ENCODE measurements at regions not wholly inside any gene's neighbourhood (a gene's known extent, or its start where the extent isn't known, plus 50 kb on each side); places are given as distances from the start of the nearest gene placed in this dataset.

- Histone ChIP-seq H3K4me3 (replicated peaks; ENCODE audit: low read depth, low read length) (no peak overlapping the region), H3K36me3 (ENCODE audit: control insufficient read depth, insufficient read depth, low read length) (no peaks in the 10 kb centered on the region), H3K27me3 (replicated peaks; ENCODE audit: control insufficient read depth, insufficient read depth, low read length) (no peaks in the 10 kb centered on the region)
- DNase-seq (ENCODE audit: extremely low read depth, insufficient read length): no peak
- TF ChIP-seq, protein P1, sequence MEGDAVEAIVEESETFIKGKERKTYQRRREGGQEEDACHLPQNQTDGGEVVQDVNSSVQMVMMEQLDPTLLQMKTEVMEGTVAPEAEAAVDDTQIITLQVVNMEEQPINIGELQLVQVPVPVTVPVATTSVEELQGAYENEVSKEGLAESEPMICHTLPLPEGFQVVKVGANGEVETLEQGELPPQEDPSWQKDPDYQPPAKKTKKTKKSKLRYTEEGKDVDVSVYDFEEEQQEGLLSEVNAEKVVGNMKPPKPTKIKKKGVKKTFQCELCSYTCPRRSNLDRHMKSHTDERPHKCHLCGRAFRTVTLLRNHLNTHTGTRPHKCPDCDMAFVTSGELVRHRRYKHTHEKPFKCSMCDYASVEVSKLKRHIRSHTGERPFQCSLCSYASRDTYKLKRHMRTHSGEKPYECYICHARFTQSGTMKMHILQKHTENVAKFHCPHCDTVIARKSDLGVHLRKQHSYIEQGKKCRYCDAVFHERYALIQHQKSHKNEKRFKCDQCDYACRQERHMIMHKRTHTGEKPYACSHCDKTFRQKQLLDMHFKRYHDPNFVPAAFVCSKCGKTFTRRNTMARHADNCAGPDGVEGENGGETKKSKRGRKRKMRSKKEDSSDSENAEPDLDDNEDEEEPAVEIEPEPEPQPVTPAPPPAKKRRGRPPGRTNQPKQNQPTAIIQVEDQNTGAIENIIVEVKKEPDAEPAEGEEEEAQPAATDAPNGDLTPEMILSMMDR (IDR thresholded peaks at IDR 0.05; ENCODE audit: insufficient read depth, low read length, poor library complexity, severe bottlenecking): no peak
Observed at GRCh38 chr11:80196041-80196440, 755.2 kb upstream of the TENM4 start.

DNA sequence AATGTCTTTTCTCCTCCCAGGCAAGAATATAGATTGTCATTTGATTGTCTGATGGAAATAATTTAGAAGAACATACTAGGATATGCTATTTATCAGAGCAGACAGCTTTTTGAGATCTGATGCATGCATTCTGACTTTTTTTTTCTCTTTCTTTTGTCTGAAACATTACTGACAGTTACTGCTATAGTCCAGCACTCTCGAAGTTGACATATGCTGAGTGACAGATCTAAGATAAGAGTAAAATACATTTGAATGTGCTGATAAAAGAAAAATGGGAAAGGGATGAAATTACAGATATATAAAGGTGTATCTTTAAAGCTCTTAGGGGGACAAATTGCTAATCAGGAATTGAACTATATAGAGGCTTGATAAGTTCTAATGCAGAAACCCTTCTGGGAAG lies 753.8 kb upstream of the TENM4 start:
- Histone ChIP-seq H3K4me3 (replicated peaks; ENCODE audit: low read depth, low read length) (no peak overlapping the region), H3K27me3 (replicated peaks; ENCODE audit: control insufficient read depth, insufficient read depth, low read length) (no peaks in the 10 kb centered on the region), H3K36me3 (ENCODE audit: control insufficient read depth, insufficient read depth, low read length) (no peaks in the 10 kb centered on the region)
- DNase-seq (ENCODE audit: extremely low read depth, insufficient read length): no peak
- TF ChIP-seq, protein P1 (IDR thresholded peaks at IDR 0.05; ENCODE audit: insufficient read depth, low read length, poor library complexity, severe bottlenecking): no peak

- no peaks in the 10 kb centered on the region for H3K27me3 ChIP-seq (replicated peaks; ENCODE audit: control insufficient read depth, insufficient read depth, low read length)
- DNase-seq (ENCODE audit: extremely low read depth, insufficient read length): no peak
- H3K36me3 ChIP-seq (ENCODE audit: control insufficient read depth, insufficient read depth, low read length): no peaks in the 10 kb centered on the region
- TF ChIP-seq, protein P1 (IDR thresholded peaks at IDR 0.05; ENCODE audit: insufficient read depth, low read length, poor library complexity, severe bottlenecking): no peak
- no peak overlapping the region for H3K4me3 ChIP-seq (replicated peaks; ENCODE audit: low read depth, low read length)
Observed at GRCh38 chr11:80194016-80194415, 753.2 kb upstream of the TENM4 start.

DNA sequence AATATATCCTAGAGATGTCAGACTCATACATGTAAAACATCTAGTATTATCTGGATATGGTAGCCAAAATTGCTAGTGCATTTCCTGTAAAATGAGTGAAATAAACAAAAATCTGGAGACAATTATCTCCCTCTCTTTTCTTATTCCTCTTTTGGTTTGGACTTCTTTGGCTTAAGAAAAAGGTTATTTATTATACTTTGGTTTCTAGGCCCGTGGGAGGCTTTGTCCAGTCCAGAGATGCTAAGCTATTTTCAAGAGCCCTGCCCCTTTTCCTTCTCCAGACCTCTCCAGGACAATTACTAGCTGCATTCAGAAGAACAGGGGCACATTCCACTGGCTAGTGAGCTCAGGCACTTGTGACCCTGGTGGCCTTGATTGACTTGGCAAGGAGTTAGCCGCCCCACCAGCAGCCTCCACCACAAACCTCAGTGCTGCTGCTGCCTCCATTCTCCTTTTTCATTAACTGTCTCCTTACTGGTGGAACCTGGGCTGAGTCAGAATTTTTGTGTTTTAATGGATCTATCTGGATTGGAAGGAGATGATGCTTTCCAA lies 747.3 kb upstream of the TENM4 start:
- TF ChIP-seq, protein P1 (IDR thresholded peaks at IDR 0.05; ENCODE audit: insufficient read depth, low read length, poor library complexity, severe bottlenecking): no peak
- Histone ChIP-seq H3K27me3 (replicated peaks; ENCODE audit: control insufficient read depth, insufficient read depth, low read length) (no peaks in the 10 kb centered on the region), H3K36me3 (ENCODE audit: control insufficient read depth, insufficient read depth, low read length) (no peaks in the 10 kb centered on the region), H3K4me3 (replicated peaks; ENCODE audit: low read depth, low read length) (no peak overlapping the region)
- DNase-seq (ENCODE audit: extremely low read depth, insufficient read length): no peak

GRCh38 chr11:80186692-80187091 lies 745.9 kb upstream of the TENM4 start:
- no peak overlapping the region for H3K4me3 ChIP-seq (replicated peaks; ENCODE audit: low read depth, low read length)
- TF ChIP-seq, protein P1 (IDR thresholded peaks at IDR 0.05; ENCODE audit: insufficient read depth, low read length, poor library complexity, severe bottlenecking): no peak
- no peaks in the 10 kb centered on the region for H3K36me3 ChIP-seq (ENCODE audit: control insufficient read depth, insufficient read depth, low read length)
- DNase-seq (ENCODE audit: extremely low read depth, insufficient read length): no peak
- H3K27me3 ChIP-seq (replicated peaks; ENCODE audit: control insufficient read depth, insufficient read depth, low read length): no peaks in the 10 kb centered on the region

GRCh38 chr11:80182901-80183300 lies 742.1 kb upstream of the TENM4 start:
- Histone ChIP-seq H3K4me3 (replicated peaks; ENCODE audit: low read depth, low read length) (no peak overlapping the region), H3K36me3 (ENCODE audit: control insufficient read depth, insufficient read depth, low read length) (no peaks in the 10 kb centered on the region), H3K27me3 (replicated peaks; ENCODE audit: control insufficient read depth, insufficient read depth, low read length) (no peaks in the 10 kb centered on the region)
- no peak for DNase-seq (ENCODE audit: extremely low read depth, insufficient read length)
- TF ChIP-seq, protein P1 (IDR thresholded peaks at IDR 0.05; ENCODE audit: insufficient read depth, low read length, poor library complexity, severe bottlenecking): no peak

Measured in GM06990 (cell line).